H1 (cell line): ENCODE measurements at regions not wholly inside any gene's neighbourhood (a gene's known extent, or its start where the extent isn't known, plus 50 kb on each side); places are given as distances from the start of the nearest gene placed in this dataset.

Source experiments
- CTCF ChIA-PET: fragments of 300-600 bp; sonication (Branson Sonifier 250); formaldehyde crosslinking; loops from one replicate; lab custom pipeline; 2021; ENCODE audit not compliant: partially characterized antibody; lab: Charles Lee
- POLR2A ChIA-PET: fragments of 300-600 bp; sonication (Branson Sonifier 250); formaldehyde crosslinking; loops from one replicate; lab custom pipeline; 2021; ENCODE audit warnings: inconsistent platforms; ENCODE audit not compliant: partially characterized antibody; lab: Charles Lee
- DNase-seq, 2 experiments: peaks; one replicate each; pipeline versions ENCODE4 v3.0.0 to v3.0.0-alpha.2; 2010 to 2022; ENCODE audit warnings: low spot score in 2 of 2, low read depth in 1 of 2, mixed read lengths in 1 of 2
- FAIRE-seq: peaks from 2 replicates; lab custom pipeline; 2011; peaks lifted over from hg19 to GRCh38; lab: Jason Lieb, UNC
- H2AFZ ChIP-seq: 2 replicates; pipeline ENCODE4 v1.8.1; 2012; ENCODE audit warnings: low read length, inconsistent platforms
- H2AK5ac ChIP-seq: 2 replicates; pipeline ENCODE4 v1.6.1; 2013; ENCODE audit warnings: low read depth, low read length
- H2BK120ac ChIP-seq: replicated peaks from 2 replicates; pipeline ENCODE3; 2013; ENCODE audit warnings: low read depth, low read length, inconsistent platforms
- H2BK12ac ChIP-seq: 2 replicates; pipeline ENCODE4 v1.6.1; 2013; ENCODE audit warnings: low read depth, low read length
- H2BK15ac ChIP-seq: 2 replicates; pipeline ENCODE4 v1.6.1; 2013; ENCODE audit warnings: low read length
- H2BK20ac ChIP-seq: 2 replicates; pipeline ENCODE4 v1.6.1; 2013; ENCODE audit warnings: low read length
- H2BK5ac ChIP-seq: 2 replicates; pipeline ENCODE4 v1.6.1; 2013; ENCODE audit warnings: low read depth, low read length
- H3K14ac ChIP-seq: 2 replicates; pipeline ENCODE4 v1.6.1; 2013; ENCODE audit warnings: inconsistent platforms; ENCODE audit not compliant: insufficient read length
- H3K18ac ChIP-seq: 2 replicates; pipeline ENCODE4 v1.6.1; 2013; ENCODE audit warnings: low read length; ENCODE audit errors: extremely low read depth
- H3K23ac ChIP-seq: 2 replicates; pipeline ENCODE4 v1.6.1; 2013; ENCODE audit warnings: inconsistent platforms; ENCODE audit not compliant: insufficient read length
- H3K23me2 ChIP-seq: 2 replicates; pipeline ENCODE4 v1.6.1; 2013; ENCODE audit warnings: low read depth, low read length
- H3K27ac ChIP-seq: 2 replicates; pipeline ENCODE4 v1.6.1; 2011; ENCODE audit warnings: low read depth, low read length, inconsistent platforms
- H3K27me3 ChIP-seq, 4 experiments: replicated peaks in 1 of 4; 1 replicate in 1 of 4; 2 replicates in 3 of 4; pipeline versions ENCODE4 v1.6.1 to v1.8.1; 2011 to 2013; ENCODE audit warnings: low read length in 3 of 4, mild to moderate bottlenecking in 3 of 4, inconsistent platforms in 2 of 4, mixed read lengths in 2 of 4, moderate library complexity in 1 of 4; ENCODE audit not compliant: control insufficient read depth in 3 of 4, insufficient read depth in 3 of 4; ENCODE audit errors: extremely low read depth in 1 of 4
- H3K36me3 ChIP-seq, 4 experiments: 2 replicates each; pipeline versions ENCODE4 v1.6.1 to v1.8.1; 2011 to 2013; ENCODE audit warnings: mild to moderate bottlenecking in 4 of 4, low read length in 3 of 4, moderate library complexity in 2 of 4, control low read depth in 1 of 4, inconsistent platforms in 1 of 4; ENCODE audit not compliant: insufficient read depth in 4 of 4, control insufficient read depth in 2 of 4
- H3K4ac ChIP-seq: replicated peaks from 2 replicates; pipeline ENCODE3; 2013; ENCODE audit warnings: low read length, low read depth, mixed read lengths, inconsistent platforms; ENCODE audit not compliant: insufficient read length
- H3K4me1 ChIP-seq, 4 experiments: replicated peaks in 1 of 4; 1 replicate in 1 of 4; 2 replicates in 3 of 4; pipeline versions ENCODE4 v1.6.1 to v1.8.1; 2011 to 2013; ENCODE audit warnings: low read length in 3 of 4, inconsistent platforms in 2 of 4, mixed read lengths in 1 of 4; ENCODE audit not compliant: insufficient read depth in 4 of 4, control insufficient read depth in 3 of 4
- H3K4me2 ChIP-seq, 2 experiments: 2 replicates each; pipeline versions ENCODE4 v1.6.1 to v1.8.1; 2011 to 2013; ENCODE audit warnings: low read depth in 2 of 2, low read length in 2 of 2, control low read depth in 1 of 2, inconsistent platforms in 1 of 2, mild to moderate bottlenecking in 1 of 2; ENCODE audit not compliant: insufficient read depth in 1 of 2
- H3K4me3 ChIP-seq, 4 experiments: fragments of 200-600, 300-600 bp in 1 of 4; sonication (generic), shearing (Covaris generic), sonication (Bioruptor Twin) in 1 of 4; 2 replicates each; pipeline versions ENCODE4 v1.5.1 to v1.8.1; 2011 to 2016; ENCODE audit warnings: low read length in 4 of 4, low read depth in 3 of 4, control low read depth in 2 of 4, inconsistent platforms in 2 of 4, mild to moderate bottlenecking in 2 of 4, mixed read lengths in 1 of 4, moderate library complexity in 1 of 4; ENCODE audit not compliant: insufficient read depth in 2 of 4; ENCODE audit errors: extremely low read depth in 1 of 4
- H3K56ac ChIP-seq: replicated peaks from 2 replicates; pipeline ENCODE3; 2013; ENCODE audit warnings: low read depth, mild to moderate bottlenecking, mixed read lengths, low read length, inconsistent platforms; ENCODE audit not compliant: insufficient read length
- H3K79me1 ChIP-seq: 2 replicates; pipeline ENCODE4 v1.6.1; 2013; ENCODE audit warnings: low read depth, low read length, control low read depth
- H3K79me2 ChIP-seq, 2 experiments: 2 replicates each; pipeline versions ENCODE4 v1.6.1 to v1.8.1; 2012 to 2013; ENCODE audit warnings: low read length in 2 of 2, mild to moderate bottlenecking in 2 of 2, inconsistent platforms in 1 of 2; ENCODE audit not compliant: insufficient read depth in 2 of 2, control insufficient read depth in 1 of 2
- H3K9ac ChIP-seq, 4 experiments: replicated peaks in 1 of 4; 1 replicate in 1 of 4; 2 replicates in 3 of 4; pipeline versions ENCODE4 v1.6.1 to v1.8.1; 2011 to 2013; ENCODE audit warnings: low read depth in 3 of 4, low read length in 3 of 4, control low read depth in 2 of 4, mild to moderate bottlenecking in 2 of 4, moderate library complexity in 2 of 4, inconsistent platforms in 1 of 4; ENCODE audit errors: extremely low read depth in 1 of 4
- H3K9me3 ChIP-seq, 2 experiments: 2 replicates each; pipeline versions ENCODE4 v1.6.1 to v1.8.1; 2012 to 2013; ENCODE audit warnings: mild to moderate bottlenecking in 2 of 2, moderate library complexity in 2 of 2, control low read depth in 1 of 2, inconsistent platforms in 1 of 2, low read depth in 1 of 2, low read length in 1 of 2, mixed read lengths in 1 of 2; ENCODE audit not compliant: insufficient read depth in 2 of 2
- H4K20me1 ChIP-seq, 2 experiments: replicated peaks in 1 of 2; 2 replicates each; pipeline versions ENCODE3 to v1.8.1; 2011 to 2013; ENCODE audit warnings: inconsistent platforms in 2 of 2, low read length in 2 of 2, mild to moderate bottlenecking in 1 of 2; ENCODE audit not compliant: insufficient read depth in 2 of 2, control insufficient read depth in 1 of 2
- H4K5ac ChIP-seq: 2 replicates; pipeline ENCODE4 v1.6.1; 2013; ENCODE audit warnings: low read length, low read depth, mixed read lengths, inconsistent platforms; ENCODE audit not compliant: insufficient read length
- H4K8ac ChIP-seq: 2 replicates; pipeline ENCODE4 v1.8.0; 2013; ENCODE audit warnings: mild to moderate bottlenecking, moderate library complexity, low read length, inconsistent platforms; ENCODE audit not compliant: insufficient read depth; ENCODE audit errors: extremely low read depth
- H4K91ac ChIP-seq: replicated peaks from 2 replicates; pipeline ENCODE3; 2013; ENCODE audit warnings: low read length, mixed read lengths, inconsistent platforms; ENCODE audit not compliant: insufficient read length
- ATF2 ChIP-seq: IDR thresholded peaks from 2 replicates; pipeline ENCODE4 v1.6.1; 2012; ENCODE audit warnings: low read length, inconsistent platforms
- BRCA1 ChIP-seq: IDR thresholded peaks from 2 replicates; pipeline ENCODE4 v1.6.1; 2012; ENCODE audit warnings: low read depth, low read length, improper control_type of control experiment
- CEBPB ChIP-seq: IDR thresholded peaks from 2 replicates; pipeline ENCODE4 v1.6.1; 2012; ENCODE audit warnings: low read depth, low read length
- CTBP2 ChIP-seq: IDR thresholded peaks from 2 replicates; pipeline ENCODE4 v1.7.0; 2011; ENCODE audit warnings: borderline replicate concordance, mild to moderate bottlenecking, moderate library complexity, mixed read lengths, low read length; ENCODE audit not compliant: insufficient read depth, insufficient read length
- EP300 ChIP-seq, 2 experiments: IDR thresholded peaks; 1 replicate in 1 of 2; 2 replicates in 1 of 2; pipeline ENCODE4 v1.6.1; 2011 to 2012; ENCODE audit warnings: low read depth in 2 of 2, low read length in 2 of 2, mild to moderate bottlenecking in 2 of 2, borderline replicate concordance in 1 of 2, inconsistent platforms in 1 of 2, moderate library complexity in 1 of 2
- MAX ChIP-seq: IDR thresholded peaks from 2 replicates; pipeline ENCODE4 v1.6.1; 2012; ENCODE audit warnings: inconsistent platforms
- TAF7 ChIP-seq: optimal IDR thresholded peaks from 2 replicates; pipeline ENCODE3; 2011; ENCODE audit warnings: low read depth, mild to moderate bottlenecking, inconsistent platforms, low read length, moderate library complexity, borderline replicate concordance

- H3K4me1 ChIP-seq, result no peaks in the 10 kb centered on the region
- no peak for DNase-seq
- no peak overlapping the region for H3K4ac ChIP-seq
- no peak overlapping the region for H3K18ac ChIP-seq
- no peak overlapping the region for H3K4me3 ChIP-seq
- no peak overlapping the region for H4K91ac ChIP-seq
- TF ChIP-seq MAX (no peak), CTBP2 (no peak), EP300 (IDR thresholded peaks at IDR 0.05; ENCODE audit: borderline replicate concordance in 1 of 2, low read depth in 2 of 2, low read length in 2 of 2) (no peak), TAF7 (no peak), ATF2 (no peak), BRCA1 (no peak), CEBPB (no peak)
- TF ChIP-seq, all 59 proteins: peak for 0
- Histone ChIP-seq H3K27me3 (no peaks in the 10 kb centered on the region), H4K5ac (no peak overlapping the region), H2BK120ac (no peak overlapping the region), H3K27ac (no peak overlapping the region), H3K9ac (no peak overlapping the region), H4K8ac (no peak overlapping the region), H3K4me2 (no peak overlapping the region), H4K20me1 (no peaks in the 10 kb centered on the region), H3K79me1 (no peaks in the 10 kb centered on the region), H2AFZ (no peak overlapping the region), H3K14ac (no peak overlapping the region), H2BK15ac (no peak overlapping the region), H3K23ac (no peak overlapping the region), H2AK5ac (no peak overlapping the region), H2BK12ac (no peak overlapping the region), H3K36me3 (no peaks in the 10 kb centered on the region), H3K56ac (no peak overlapping the region), H2BK5ac (no peak overlapping the region), H3K79me2 (no peaks in the 10 kb centered on the region), H2BK20ac (no peak overlapping the region), H3K9me3 (no peaks in the 10 kb centered on the region), H3K23me2 (no peaks in the 10 kb centered on the region)
- ChIA-PET CTCF (no interaction called here), POLR2A (no interaction called here)
- no peak for FAIRE-seq
These were observed 173.2 kb downstream of the PABPC4L start for GRCh38 chr4:134028421-134028820.
